C4-2B (cell line): ENCODE measurements at regions not wholly inside any gene's neighbourhood (a gene's known extent, or its start where the extent isn't known, plus 50 kb on each side); places are given as distances from the start of the nearest gene placed in this dataset.

Experiments used
- ZFX ChIP-seq: fragments of 450-650 bp; IDR thresholded peaks from 2 replicates; pipeline ENCODE4 v1.6.1; 2017
- TF ChIP-seq, protein P1 (sequence below): fragments of 450-650 bp; conservative IDR thresholded peaks from 2 replicates; pipeline ENCODE4 v1.5.1; 2017; ENCODE audit warnings: mild to moderate bottlenecking

- TF ChIP-seq, protein P1, sequence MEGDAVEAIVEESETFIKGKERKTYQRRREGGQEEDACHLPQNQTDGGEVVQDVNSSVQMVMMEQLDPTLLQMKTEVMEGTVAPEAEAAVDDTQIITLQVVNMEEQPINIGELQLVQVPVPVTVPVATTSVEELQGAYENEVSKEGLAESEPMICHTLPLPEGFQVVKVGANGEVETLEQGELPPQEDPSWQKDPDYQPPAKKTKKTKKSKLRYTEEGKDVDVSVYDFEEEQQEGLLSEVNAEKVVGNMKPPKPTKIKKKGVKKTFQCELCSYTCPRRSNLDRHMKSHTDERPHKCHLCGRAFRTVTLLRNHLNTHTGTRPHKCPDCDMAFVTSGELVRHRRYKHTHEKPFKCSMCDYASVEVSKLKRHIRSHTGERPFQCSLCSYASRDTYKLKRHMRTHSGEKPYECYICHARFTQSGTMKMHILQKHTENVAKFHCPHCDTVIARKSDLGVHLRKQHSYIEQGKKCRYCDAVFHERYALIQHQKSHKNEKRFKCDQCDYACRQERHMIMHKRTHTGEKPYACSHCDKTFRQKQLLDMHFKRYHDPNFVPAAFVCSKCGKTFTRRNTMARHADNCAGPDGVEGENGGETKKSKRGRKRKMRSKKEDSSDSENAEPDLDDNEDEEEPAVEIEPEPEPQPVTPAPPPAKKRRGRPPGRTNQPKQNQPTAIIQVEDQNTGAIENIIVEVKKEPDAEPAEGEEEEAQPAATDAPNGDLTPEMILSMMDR = no peak
- no peak for TF ChIP-seq ZFX
These were observed 280.7 kb upstream of the ZNF608 start for GRCh38 chr5:125026867-125027731.
